DMS53 treated with DMSO at 0.1 percent for 48 hours (cell line): ENCODE measurements at regions not wholly inside any gene's neighbourhood (a gene's known extent, or its start where the extent isn't known, plus 50 kb on each side); places are given as distances from the start of the nearest gene placed in this dataset.
"Not testable (repeated sequence)": the region's sequence is repeated elsewhere in the genome, so short reads cannot be mapped to it uniquely, and the experiment has no call there.

ENCODE experiments used
- DNase-seq: peaks from one replicate; lab custom pipeline; 2025; ENCODE audit not compliant: unreplicated experiment; lab: John Stamatoyannopoulos, UW

DNA sequence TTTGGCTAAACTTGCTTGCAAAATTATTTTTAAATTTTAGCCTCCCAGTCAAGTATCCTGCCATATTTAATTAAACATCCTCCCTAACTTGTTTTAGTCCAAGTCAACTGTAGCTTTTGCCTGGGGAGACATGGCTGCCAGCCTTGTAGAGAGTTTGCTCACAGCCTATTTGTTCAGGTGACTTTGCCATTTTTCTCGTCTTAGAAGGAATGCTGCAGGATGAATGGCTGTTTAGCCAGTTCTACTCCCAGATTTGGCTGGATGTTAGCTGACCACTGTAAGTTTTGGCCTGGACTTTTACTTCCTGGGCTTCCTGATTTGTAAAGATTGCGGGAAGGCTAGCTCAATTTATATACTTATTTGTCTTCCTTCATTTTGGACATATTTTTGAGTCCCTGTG is 236.4 kb upstream of the SGO1 start:
- no peak for DNase-seq

DNA sequence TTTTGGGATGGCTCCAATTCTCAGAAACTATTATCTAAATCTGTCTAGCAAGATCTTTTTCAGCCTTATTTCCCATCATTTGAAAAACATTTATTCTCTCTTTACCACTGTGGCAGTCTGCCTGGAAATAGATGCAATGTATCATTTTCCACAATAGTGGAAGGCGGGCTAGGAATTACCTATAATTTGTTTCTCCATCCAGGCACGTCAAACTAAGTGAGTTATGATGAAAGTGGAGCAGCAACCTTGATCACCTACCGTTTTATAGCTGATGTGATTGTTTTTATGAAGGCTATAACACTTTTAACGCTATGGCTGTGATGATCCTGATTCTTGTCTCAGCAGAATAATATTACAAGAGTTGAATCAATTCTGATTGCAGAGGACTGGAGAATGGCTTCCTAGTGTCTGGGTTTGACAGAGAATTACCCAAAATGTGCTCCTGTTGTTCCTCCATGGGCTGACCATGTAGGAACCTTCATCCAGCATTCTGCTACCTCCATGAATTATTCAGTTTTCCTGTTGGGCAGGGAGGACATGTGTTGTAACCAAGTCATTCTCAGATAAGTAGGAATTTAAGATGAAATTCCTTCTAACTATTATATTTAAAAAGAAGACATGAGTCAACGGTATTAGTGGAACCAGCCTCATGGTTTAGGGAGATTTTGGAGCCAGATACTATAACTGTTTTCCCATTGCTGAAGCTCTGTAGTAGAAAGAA is 231.5 kb upstream of the SGO1 start:
- DNase-seq, result no peak

DNA sequence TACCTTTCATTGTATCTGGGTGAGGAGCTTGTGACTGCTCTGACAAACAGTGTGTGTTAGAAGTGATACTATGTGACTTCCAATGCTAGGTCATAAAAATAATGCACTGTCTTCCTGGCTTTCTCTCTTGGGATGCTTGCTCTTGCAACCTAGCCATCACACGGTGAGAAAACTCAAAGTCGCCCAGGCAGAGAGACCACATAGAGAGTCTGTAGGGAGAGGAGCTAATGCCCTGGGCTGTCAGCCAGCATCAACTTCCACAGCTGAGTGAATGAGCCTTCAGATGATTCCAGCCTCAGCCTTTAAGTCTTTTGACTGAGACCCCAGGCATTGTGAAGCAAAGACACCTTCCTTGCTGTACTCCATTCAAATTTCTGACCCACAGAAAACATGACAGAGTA is 220.6 kb upstream of the SGO1 start:
- DNase-seq, result no peak

DNA sequence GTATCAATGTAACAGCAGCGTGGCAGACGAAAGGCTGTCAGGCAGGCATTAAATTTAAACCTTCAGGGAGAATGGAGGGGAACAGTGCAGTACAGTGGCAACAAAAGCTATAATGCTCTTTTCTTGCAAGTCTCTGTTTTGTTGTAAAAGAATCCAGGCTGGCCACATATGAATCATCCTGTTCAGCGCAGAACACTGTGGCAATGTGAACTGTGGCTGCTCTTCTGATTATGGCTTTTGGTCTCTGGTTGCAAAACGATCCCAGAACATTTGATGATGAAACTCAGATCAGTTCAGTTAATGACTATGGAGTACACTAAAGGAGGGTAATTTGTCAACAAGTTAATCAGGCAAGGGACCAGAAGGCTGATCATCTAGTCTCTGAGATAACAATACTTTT is 219.7 kb upstream of the SGO1 start:
- no peak for DNase-seq

DNA sequence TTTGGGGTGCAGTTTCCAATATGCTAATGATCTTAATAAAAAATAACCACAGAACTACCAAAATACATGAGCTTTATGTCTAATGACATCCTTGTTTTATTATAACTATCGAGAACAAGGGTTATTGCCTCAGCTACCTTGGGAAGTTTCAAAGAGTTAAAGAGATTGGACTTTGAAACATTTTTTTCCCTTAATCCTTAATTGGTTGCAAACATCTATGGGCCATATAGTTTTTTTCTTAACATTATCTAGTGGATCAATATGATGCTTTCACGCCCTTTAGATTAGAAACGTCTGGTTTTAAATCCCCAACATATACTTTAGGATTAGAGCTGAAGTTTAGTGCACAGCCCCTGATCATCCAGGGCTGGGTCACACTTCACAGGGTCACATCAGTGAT is 219.2 kb upstream of the SGO1 start:
- DNase-seq, result no peak

DNA sequence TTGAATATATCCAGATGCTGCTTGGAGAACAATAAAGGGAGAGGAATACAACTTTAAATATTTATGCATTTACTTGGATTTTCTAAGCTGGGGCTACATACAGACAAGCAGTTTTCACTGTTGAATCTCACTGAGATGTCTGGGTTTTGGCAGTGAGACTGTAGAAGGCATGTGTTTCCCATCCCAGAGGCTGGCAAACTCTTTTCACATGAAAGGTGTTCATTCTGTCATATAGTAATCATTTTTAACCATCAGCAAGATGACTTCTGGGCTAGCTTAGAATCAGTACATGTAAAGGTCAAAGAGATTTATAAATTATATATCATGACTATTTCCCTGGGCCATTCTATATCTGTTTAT is 218.7 kb upstream of the SGO1 start:
- no peak for DNase-seq

DNA sequence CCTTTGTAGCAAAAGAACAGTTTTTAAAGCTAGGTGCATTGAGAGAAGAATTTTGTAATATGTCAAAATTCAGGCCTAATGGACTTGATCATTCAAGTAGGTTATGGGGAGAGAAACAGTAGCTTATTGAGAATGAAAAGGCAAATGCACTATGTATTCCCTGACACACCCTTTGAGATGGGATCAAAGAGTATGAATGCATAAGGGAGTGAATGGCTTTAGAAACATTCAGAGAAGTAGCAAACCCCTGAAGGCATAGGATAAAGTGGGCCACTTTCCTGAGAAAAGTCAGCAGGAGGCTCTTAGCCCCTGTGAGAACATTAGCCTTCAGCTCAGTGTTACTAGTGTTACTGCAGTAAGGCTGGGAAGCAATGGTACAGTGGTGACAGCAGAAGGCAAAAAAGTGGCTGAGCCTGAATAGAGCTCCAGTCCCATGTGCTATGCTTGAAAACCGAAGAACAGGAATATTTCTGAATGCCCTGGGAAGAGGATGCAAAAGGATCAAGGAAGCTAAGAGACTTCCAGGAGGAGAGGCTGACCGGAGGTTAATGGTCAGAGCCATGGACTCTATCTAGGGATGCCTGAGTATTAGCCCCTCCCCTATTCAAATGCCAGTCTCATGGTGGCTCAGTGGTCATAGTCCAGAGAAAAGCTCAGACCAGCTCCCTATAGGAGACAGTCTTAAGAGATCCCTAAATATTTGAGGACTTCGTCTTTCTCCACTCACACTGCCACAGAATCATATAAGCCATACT is 218.2 kb upstream of the SGO1 start:
- no peak for DNase-seq

DNA sequence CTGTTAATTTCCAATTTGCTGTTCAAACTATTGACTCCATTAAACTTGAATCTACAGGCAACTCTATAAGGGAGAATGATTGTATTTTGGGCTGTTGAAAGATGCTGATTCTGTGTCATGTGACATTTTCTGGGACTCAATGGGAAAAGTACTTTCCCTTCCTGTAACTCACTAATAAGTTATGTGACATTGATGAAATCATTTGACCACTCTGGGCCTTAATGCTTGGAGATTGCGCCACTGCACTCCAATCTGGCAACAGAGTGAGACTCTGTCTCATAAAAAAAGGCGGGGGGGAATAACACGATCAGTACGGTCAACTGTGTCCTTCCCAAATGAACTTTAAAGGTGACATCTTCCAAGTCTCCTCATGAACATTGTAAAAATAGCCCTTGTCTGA is 215.2 kb upstream of the SGO1 start:
- no peak for DNase-seq

DNA sequence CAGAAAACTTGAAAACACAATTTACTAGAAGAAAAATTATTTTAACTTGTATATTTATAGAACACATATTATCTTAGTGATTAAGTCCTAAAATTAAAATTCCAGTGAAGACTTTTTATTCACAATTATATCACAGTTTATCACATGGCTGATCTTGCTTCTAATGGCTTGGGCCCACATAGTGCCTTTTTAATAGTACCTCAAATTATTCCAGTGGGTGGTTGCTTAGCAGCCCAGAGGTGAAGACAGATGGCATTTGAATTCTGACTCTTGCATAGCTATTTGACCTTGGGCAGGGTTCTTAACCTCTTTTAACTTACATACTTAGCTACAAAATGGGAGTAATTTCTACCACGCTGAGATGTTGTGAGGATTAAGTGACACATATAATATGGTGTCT is 214.7 kb upstream of the SGO1 start:
- no peak for DNase-seq

DNA sequence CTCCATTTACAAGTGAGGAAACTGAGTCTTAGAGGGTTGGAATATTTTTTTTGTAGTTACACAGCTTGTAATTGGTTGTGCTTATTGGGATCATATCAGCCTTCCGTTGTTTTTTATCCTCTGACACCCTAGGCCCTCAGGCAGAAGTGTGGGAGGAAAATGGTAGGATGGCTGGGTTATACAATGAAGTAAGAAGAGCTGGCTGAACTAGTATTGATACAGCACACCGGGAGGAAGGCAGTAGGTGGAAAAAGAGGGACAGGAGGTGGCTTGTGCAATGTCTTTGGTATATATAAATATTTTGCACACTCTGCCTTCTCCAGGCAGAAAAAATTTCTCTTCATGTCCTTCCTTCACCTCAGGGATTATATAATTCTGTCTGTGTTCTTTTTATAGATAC is 214.3 kb upstream of the SGO1 start:
- DNase-seq, result no peak

DNA sequence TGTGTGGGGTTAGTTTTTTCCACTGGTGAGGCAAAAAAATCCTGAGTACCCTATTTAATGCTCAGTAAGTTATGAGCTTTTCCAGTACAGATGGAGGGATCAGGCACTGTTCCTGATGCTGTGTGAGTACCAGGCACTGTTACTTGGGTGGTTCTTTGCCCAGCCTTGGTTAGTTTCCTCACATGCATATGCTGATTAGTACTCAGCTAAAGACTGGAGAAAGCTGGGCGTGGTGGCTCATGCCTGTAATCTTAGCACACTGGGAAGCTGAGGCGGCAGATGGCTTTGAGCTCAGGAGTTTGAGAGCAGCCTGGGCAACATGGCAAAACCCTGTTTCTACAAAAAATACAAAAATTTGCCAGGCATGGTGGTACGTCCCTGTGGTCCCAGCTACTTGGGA is 210.3 kb upstream of the SGO1 start:
- DNase-seq, result no peak

DNA sequence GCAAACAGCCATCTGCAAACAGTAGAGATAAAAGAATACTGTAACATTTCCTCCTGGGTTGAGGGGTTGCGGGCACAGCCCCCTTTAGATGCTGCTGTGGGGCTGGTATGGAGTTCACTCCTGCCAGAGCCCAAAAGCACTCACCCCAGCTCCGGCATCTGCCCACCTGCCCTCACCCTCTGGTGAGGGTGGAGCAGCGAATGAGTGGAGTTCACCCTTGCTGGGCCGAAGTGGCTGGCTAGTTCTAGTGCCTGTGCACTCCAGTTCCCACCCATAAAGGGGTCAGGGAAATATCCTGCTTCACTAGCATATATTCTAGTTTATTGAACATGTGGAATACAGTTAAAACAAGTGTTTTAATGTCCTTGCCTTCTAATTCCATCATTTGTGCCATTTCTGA is 209.7 kb upstream of the SGO1 start:
- DNase-seq, result no peak

DNA sequence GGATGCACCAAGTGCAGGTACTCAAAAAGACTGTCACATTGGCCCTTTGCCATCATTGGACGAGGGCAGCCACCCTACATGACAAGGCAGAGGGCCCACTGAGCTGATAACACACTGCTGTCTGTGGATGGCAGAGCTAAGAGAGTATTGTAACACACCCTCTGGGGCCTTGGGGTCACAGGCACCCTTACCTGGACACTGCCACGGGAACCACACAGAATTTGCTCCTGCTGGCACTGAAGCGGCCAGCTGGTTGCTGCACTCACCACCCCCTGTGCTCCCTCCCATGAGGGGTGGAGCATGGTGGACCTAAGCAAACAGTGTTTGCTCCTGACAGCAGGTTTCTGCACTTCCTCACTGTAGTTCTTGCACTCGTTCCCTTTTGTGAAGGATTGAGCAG is 208.2 kb upstream of the SGO1 start:
- no peak for DNase-seq

DNA sequence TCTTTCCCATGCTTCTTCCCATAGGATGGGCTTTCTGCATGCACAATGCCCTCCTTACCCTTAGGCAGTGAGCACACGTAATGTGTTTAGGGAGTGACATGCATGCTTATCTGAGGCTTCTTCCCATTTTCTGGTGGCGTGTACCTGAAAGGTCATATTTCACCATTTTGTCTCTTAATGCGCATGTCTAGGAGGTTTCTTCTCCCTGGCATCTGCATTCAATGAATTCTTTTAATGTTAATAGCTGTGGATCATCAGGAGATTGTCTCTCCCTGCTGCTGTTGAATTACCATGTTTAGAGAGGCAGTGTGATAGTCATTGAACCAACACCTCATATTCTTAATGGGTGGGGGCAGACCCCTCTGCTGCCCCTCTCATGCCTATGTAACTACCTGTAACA is 205.6 kb upstream of the SGO1 start:
- no peak for DNase-seq

DNA sequence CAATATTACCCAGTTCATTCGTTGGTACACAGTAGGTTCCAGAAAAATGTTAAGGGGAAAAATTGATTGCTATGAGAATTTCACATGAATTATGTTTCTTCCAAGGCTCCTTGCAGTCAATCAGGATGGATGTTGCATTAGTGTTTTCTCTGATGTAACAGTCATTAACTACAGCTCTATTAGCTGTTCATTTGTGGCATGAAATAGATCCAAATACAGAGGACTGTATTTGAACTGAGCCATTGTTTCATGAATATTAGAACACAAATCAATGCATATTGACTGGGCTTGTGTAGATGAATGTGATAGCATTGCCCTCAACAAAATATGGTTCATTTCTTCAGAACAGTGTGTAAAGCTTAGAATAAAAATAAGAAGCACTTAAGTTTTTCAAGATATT is 203.0 kb upstream of the SGO1 start:
- DNase-seq, result no peak

DNA sequence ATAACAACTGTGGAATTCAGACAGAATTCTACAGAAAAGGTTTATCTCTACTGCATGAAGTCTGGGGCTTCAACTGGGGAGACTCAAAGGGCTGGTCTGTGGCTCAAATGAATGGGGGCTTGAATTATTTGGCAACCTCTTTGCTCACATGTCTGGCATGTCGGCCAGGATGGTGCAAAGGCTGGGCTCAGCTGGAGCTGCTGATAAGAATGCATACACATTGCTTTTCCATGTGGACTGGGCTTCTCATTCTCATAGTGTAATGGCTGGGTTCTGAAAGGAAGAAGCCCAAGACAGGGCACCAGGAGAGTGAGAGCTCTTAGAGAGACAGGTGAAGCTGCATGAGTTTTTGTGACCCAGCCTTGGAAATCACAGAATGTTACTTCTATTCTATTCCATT is 194.3 kb upstream of the SGO1 start:
- no peak for DNase-seq

DNA sequence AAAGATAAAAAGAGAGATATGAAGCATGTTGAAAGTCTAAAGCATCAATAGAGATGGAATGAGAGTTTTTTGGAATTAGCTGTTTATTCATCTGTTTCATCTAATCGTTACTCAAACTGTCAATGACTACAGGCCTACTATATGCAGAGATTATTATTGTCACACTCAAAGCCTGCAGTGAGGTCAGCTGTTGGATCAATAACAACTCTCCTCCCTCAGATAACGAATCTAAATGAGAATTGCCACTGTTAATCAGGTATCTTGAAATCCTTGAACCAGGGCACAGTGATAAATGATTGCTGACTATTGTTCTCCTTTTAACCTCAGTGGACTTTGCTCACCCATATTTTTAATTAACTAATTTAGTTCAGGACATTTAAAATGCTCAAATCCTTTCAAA is 192.3 kb upstream of the SGO1 start:
- DNase-seq, result no peak

DNA sequence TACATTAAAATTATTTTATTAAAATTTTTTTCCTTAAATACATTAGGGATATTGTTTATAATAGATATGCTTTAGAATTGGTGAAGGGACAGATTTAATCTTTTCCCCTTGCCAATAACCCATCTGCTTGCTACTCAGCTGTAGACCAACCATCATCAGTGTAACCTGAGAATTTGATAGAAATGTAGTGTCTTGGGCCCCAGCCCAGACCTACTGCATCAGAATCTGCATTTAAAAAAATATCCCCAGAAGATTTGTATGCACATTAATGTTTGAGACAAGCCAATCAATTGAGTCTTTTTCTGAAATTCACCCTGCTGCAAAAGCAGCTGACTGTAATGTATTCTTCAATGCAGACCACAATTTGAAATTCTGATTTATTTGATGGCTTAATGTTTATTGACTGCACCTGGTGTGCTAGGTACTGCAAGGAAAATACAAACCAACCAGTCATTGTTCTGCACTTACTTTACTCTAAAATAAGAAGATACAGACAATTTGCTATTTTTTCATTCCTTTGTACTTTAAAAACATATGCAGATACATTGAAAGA is 190.7 kb upstream of the SGO1 start:
- no peak for DNase-seq

DNA sequence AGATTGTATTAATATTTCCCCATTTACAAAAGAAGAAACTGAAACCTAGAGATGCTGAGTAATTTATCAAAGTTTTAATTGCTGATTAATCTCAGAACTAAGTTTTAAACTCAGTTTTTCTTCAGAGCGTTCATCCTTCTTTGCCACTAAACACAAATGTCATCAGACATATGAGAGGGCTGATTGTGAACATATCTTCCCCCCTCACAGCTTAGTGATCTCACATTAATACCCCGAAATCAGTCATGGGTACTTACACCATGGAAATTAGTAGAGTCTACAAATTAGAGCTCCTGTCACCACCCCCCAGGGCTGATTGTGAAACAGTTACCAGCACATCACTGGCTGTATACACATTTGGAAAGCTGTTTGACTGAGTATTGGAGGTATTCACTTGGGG is 189.3 kb upstream of the SGO1 start:
- DNase-seq, result no peak

DNA sequence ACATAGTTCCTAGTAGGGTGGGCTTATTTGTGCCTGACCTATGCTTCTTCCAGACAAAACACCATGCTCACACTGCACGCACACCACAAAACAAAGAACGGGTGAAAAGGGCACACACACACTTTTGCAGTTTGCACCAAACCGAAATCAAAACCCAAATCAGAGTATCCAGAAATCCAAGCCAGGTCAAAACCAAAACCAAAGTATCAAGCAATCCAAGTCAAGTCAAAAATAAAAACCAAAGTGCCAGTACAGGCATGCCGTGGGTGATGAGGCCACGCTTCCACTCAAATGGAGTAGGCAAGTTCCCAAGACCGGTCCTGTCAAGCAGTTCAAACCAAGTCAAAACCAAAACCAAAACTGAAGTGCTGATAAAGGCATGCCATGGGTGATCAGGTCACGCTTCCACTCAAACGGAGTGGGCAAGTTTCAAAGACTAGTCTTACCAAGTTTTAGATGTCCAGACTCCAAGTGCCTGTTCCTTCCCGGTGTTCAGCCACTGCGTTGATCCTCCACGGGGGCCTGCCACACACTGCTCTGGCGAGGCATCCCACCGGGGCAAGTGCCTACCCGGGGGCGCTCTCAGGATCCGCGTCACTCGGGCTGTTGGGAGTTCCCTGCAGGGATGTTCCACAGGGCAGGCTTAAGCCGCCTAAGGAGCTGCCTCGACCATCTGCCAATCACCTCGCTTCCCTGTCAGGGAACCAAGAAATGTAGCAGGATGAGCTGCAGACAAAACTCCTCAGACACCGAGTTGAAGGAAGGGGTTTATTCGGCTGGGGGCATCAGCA is 184.5 kb upstream of the SGO1 start:
- DNase-seq, result not testable (repeated sequence)

DNA sequence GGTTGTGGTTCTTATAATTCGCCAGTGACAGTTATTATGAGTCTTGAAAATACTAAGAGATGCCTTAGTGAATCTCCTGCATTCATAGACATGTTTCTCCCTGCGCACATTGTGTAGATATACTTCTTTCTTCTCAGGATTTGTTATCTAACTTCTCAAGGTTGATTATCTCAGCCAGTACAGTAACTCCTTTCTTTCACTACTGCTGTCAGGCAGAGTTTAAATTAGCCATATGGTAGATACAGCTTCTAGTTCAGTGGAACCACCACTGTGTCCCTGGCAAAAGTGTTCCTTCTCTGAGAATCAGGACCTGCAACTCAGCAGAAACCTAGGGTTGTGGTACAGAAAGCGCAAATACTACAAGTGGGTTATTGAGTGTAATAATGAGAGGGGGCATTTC is 175.0 kb upstream of the SGO1 start:
- no peak for DNase-seq

DNA sequence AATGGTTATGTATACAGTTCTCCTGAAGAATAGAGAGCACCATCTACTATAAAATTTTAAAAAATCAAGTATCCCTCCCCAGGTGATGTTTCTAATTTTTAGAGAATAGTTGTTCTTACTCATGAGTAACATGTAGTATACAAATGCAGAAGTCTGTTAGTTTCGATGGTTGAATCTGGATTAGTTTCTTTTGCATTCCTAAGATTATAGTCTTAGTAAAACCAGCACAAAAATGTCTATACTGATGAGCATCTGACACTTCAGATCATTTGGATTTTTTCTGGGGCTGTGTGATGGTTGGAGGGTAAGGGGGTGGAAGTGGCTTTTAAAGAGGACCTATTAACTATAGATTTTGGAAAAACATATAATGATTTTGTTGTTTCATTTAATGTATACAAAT is 167.3 kb upstream of the SGO1 start:
- DNase-seq, result no peak
